Immature natural killer cell (primary cell): ENCODE measurements at regions not wholly inside any gene's neighbourhood (a gene's known extent, or its start where the extent isn't known, plus 50 kb on each side); places are given as distances from the start of the nearest gene placed in this dataset.
A peak's percentile ranks its signal among the peaks of the same experiment; 100 is the strongest.

Source experiments
- DNase-seq, 3 donors: peaks; one replicate each; pipeline ENCODE4 v3.0.0; 2022; ENCODE audit warnings: mixed read lengths in 1 of 3
- H3K27ac Mint-ChIP-seq, 6 donors: one replicate each; pipeline ENCODE4 v1.8.0; 2020; ENCODE audit warnings: mixed read lengths in 6 of 6, mild to moderate bottlenecking in 5 of 6, inconsistent platforms in 4 of 6, moderate library complexity in 3 of 6
- H3K27me3 Mint-ChIP-seq, 3 donors: one replicate each; pipeline ENCODE4 v1.8.0; 2020 to 2021; ENCODE audit warnings: low read depth in 3 of 3, mild to moderate bottlenecking in 3 of 3, mixed read lengths in 3 of 3, moderate library complexity in 3 of 3, inconsistent platforms in 1 of 3
- H3K36me3 Mint-ChIP-seq, 3 donors: one replicate each; pipeline ENCODE4 v1.8.0; 2020; ENCODE audit warnings: mixed read lengths in 3 of 3, inconsistent platforms in 2 of 3, mild to moderate bottlenecking in 2 of 3
- H3K4me1 Mint-ChIP-seq, 2 donors: one replicate each; pipeline ENCODE4 v1.8.0; 2020; ENCODE audit warnings: inconsistent platforms in 2 of 2, mild to moderate bottlenecking in 2 of 2, mixed read lengths in 2 of 2, moderate library complexity in 1 of 2
- H3K4me3 Mint-ChIP-seq, 5 donors: one replicate each; pipeline ENCODE4 v1.8.0; 2020; ENCODE audit warnings: mild to moderate bottlenecking in 5 of 5, mixed read lengths in 5 of 5, inconsistent platforms in 3 of 5, moderate library complexity in 3 of 5
- H3K9me3 Mint-ChIP-seq, 6 donors: one replicate each; pipeline ENCODE4 v1.8.0; 2020; ENCODE audit warnings: mild to moderate bottlenecking in 6 of 6, mixed read lengths in 6 of 6, inconsistent platforms in 4 of 6, moderate library complexity in 3 of 6

DNA sequence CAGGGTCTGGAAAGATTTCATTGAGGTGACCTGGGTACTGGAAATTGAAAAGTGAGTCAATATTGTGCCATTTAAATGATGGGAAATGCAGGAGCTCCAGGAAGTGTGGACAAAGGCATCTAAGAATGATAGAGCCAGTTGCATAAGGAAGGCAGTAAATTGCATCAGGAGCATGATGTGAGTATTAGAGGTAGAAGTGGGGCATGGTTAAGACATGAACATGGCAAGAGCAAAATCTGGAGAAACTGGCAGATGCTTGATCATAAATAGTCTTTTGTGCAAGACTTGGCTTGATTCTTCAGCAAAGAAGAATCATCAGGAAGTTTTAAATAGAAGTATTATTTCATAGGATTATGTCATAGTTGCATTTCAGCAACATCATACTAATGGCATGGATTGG is 157.4 kb upstream of the PUM3 start:
- Mint-ChIP-seq H3K36me3 (peaks cover 0 to 4% (median 0%) of the 10 kb centered on the region in 3 donors), H3K4me1 (peaks cover 0 to 3% of the 10 kb centered on the region in 2 donors), H3K9me3 (peaks cover 0 to 1% (median 0%) of the 10 kb centered on the region in 6 donors), H3K27ac (no peak overlapping the region), H3K4me3 (no peak overlapping the region), H3K27me3 (peaks cover 0 to 8% (median 3%) of the 10 kb centered on the region in 3 donors)
- DNase-seq: no peak

DNA sequence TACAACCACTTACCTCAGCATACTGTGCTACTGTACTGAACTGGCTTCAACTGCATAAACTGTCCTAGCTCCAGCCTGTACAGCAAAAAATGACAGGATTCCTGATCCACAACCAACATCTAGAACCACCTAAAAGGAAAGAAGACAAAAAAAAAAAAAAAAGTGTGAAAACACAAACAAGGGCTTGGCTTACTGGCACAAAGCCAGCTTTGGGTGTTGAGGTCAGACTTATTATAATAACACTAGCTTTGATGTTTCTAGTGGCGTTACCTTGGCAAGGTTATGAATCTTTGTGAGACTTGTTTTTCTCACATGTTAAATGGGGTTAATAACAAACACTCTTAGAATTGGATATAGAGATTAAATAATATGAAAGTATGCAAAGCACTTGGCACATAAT is 148.5 kb upstream of the PUM3 start:
- Mint-ChIP-seq H3K4me1 (peaks cover 43 to 55% of the 10 kb centered on the region in 2 donors), H3K27me3 (peaks cover 0 to 5% (median 0%) of the 10 kb centered on the region in 3 donors), H3K4me3 (peak overlapping the region in 4 of 5 donors; percentile 44 to 66 (median 63))

DNA sequence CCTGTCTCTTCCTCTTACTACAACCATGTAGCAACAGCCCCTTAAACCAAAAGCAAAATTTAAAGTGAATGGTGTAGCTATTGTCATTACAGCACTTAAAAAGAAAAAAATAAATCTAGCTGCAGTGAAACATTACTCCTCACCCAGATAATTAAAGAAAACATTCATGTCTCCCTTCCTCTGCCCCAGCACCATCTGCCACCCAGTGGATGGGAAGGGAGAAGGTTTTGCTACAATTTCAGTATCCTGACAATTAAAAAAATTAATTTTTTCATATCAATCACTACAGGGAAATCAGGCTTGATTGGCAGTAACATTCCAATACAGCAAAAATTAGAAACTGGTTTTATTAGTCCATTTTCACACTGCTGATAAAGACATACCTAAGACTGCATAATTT is 147.4 kb upstream of the PUM3 start:
- Mint-ChIP-seq H3K36me3 (no peaks in the 10 kb centered on the region), H3K4me3 (peak overlapping the region in 2 of 5 donors; percentile 2 to 24), H3K4me1 (peaks cover 52 to 60% of the 10 kb centered on the region in 2 donors), H3K9me3 (peaks cover 0 to 6% (median 0%) of the 10 kb centered on the region in 6 donors), H3K27me3 (peaks cover 0 to 5% (median 0%) of the 10 kb centered on the region in 3 donors), H3K27ac (no peak overlapping the region)
- no peak for DNase-seq

More for the DNA sequence above, 148.5 kb upstream of the PUM3 start:
- DNase-seq: peak; percentile 38 to 48 (median 48)
- peak overlapping the region in 3 of 6 donors; percentile 4 to 69 (median 20) for H3K27ac Mint-ChIP-seq
- no peaks in the 10 kb centered on the region for H3K36me3 Mint-ChIP-seq
- H3K9me3 Mint-ChIP-seq: peaks cover 0 to 7% (median 0%) of the 10 kb centered on the region in 6 donors

DNA sequence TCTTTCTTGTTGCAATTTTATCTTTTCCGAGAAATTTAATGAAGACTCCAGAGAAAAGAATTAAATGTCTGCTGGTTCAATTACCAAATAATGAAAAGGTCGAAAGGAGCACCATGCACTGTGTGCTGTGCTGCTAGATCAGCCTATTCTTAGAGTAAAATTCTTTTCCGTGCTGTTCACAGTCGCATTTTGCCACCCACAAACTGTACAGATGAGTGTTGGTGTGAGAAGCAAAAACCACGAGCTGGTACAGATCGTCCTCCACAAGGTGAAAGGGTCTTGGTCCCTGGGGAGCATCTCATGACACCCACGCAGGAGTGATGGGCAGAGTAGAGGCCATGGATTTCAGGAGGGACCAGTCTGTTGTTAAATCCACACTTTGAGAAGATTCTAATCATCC is 143.8 kb upstream of the PUM3 start:
- H3K27me3 Mint-ChIP-seq: peaks cover 0 to 5% (median 0%) of the 10 kb centered on the region in 3 donors
- H3K36me3 Mint-ChIP-seq: no peaks in the 10 kb centered on the region
- no peak for DNase-seq
- H3K9me3 Mint-ChIP-seq: peaks cover 0 to 3% (median 0%) of the 10 kb centered on the region in 6 donors
- peak overlapping the region in 3 of 6 donors; percentile 27 to 85 (median 73) for H3K27ac Mint-ChIP-seq
- H3K4me1 Mint-ChIP-seq: peaks cover 57% of the 10 kb centered on the region in 2 donors
- H3K4me3 Mint-ChIP-seq: peak overlapping the region in 4 of 5 donors; percentile 46 to 74 (median 62)

DNA sequence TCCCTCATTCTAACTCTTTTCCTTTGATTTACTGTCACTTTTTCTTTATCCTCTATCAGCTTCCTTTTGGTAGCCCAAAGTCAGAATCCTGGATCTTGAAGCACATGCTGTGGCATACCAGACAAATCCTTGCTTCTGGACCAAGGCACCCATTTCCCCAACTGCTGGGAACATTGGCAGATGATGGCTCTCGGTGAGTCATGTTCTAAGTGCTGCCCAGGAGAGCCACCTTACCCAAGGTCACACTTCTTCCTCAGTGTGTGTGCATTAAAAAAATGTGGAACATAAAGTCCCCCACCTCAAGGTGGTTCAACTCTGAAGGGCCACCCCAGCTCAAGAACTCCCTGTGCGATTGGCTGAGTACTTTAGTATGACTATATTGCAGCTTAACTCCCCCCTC is 141.4 kb upstream of the PUM3 start:
- H3K36me3 Mint-ChIP-seq: no peaks in the 10 kb centered on the region
- H3K27me3 Mint-ChIP-seq: peaks cover 0 to 5% (median 3%) of the 10 kb centered on the region in 3 donors
- peaks cover 0 to 4% (median 0%) of the 10 kb centered on the region in 6 donors for H3K9me3 Mint-ChIP-seq
- H3K4me3 Mint-ChIP-seq: peak overlapping the region in 2 of 5 donors; percentile 50 to 58
- no peak for DNase-seq
- no peak overlapping the region for H3K27ac Mint-ChIP-seq
- peaks cover 39% of the 10 kb centered on the region in 2 donors for H3K4me1 Mint-ChIP-seq

DNA sequence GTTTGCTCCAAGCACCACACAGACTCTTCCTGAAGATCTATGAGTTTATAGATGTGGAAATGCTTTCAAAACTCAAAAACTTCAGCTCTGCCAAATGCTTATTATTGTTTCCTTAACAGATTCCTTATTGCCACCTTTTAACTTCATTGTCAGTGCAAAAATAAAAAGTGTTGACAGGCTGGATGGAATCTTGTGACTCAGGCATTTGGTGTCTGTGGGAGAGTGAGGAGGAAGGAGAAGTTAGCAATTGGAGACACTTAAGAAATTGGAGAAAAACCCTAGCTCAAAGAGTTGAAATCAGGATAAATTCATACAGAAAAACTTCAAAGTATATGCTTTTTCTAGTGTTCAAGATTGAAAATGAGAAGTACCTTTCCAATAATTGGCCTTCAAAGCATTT is 140.6 kb upstream of the PUM3 start:
- Mint-ChIP-seq H3K36me3 (no peaks in the 10 kb centered on the region), H3K27ac (peak overlapping the region in 1 of 6 donors; percentile 48), H3K27me3 (peaks cover 0 to 3% (median 2%) of the 10 kb centered on the region in 3 donors), H3K4me3 (peak overlapping the region in 1 of 5 donors; percentile 4), H3K9me3 (peaks cover 0 to 4% (median 0%) of the 10 kb centered on the region in 6 donors), H3K4me1 (peaks cover 31 to 32% of the 10 kb centered on the region in 2 donors)
- DNase-seq: no peak

DNA sequence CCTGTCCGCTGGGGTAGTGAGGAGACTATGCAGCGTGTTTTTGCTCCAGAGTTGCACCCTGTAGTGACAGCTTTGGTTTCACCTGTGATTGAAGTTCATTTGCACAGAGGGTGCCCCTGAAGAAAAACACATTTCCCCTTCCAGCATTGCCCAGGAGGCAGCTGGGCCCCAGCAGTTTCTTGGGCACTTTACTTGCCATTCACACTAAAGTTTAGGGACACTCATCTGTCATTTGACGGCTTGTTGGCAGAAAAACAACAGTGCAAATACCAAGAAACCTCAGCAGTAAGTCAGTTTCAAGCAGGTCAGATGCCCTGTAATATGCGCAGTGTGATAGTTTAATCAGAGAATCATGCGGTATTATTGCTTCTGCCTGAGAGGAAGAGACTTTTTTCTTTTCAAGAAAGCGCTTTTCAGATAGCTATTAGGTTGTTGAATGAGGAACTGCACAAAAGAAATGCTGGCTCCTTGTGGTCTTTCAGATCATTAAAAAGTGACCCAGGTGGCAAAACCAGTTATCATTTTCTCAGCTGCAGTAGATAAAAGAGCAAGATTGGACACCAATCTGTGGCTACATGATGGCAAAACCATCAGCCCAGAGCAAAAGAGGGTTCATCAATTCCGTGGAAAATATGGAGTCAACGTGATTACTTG is 136.2 kb upstream of the PUM3 start:
- no peaks in the 10 kb centered on the region for H3K4me1 Mint-ChIP-seq
- DNase-seq: no peak
- H3K9me3 Mint-ChIP-seq: peaks cover 0 to 7% (median 0%) of the 10 kb centered on the region in 6 donors
- no peak overlapping the region for H3K27ac Mint-ChIP-seq
- peaks cover 0 to 3% (median 0%) of the 10 kb centered on the region in 3 donors for H3K27me3 Mint-ChIP-seq
- H3K36me3 Mint-ChIP-seq: no peaks in the 10 kb centered on the region
- no peak overlapping the region for H3K4me3 Mint-ChIP-seq

DNA sequence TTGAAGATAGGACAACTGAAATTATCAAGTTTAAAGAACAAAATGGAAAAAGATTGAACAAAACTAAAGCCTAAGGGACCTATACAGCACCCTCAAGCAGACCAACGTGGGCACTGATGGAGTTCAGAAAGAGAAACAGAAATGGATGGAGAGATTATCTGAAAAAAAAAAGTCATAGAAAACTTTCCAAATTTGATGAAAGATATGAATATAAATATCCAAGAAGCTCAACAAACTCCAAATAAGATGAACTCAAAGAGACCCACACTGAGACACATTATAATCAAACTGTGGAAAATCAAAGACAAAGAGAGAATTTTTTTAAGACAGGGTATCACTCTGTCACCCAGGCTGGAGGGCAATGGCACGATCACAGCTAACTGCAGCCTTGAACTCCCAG is 128.6 kb upstream of the PUM3 start:
- no peak overlapping the region for H3K4me3 Mint-ChIP-seq
- H3K4me1 Mint-ChIP-seq: no peaks in the 10 kb centered on the region
- no peak for DNase-seq
- peaks cover 8 to 20% (median 12%) of the 10 kb centered on the region in 6 donors for H3K9me3 Mint-ChIP-seq
- peaks cover 3 to 5% (median 4%) of the 10 kb centered on the region in 3 donors for H3K27me3 Mint-ChIP-seq
- no peak overlapping the region for H3K27ac Mint-ChIP-seq
- peaks cover 0 to 15% (median 3%) of the 10 kb centered on the region in 3 donors for H3K36me3 Mint-ChIP-seq

DNA sequence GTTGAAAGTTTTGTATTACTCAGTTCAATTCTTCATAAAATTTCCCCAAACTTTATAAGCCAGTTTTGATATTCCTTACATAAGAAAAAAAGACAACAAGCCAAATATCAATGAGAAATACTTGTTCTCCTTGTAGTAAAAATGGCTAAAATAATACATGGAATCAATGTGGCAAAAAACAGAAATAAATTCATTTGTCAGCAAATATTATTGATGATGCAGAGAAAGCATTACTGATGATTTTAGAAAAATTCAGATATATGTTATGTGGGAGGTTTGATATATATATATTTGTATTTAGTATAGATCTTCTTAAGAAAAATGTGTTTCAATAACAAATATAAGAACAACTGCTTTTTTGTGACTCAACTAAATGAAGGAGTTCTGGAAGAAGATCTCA is 127.0 kb upstream of the PUM3 start:
- DNase-seq: no peak
- no peak overlapping the region for H3K27ac Mint-ChIP-seq
- H3K4me1 Mint-ChIP-seq: no peaks in the 10 kb centered on the region
- H3K36me3 Mint-ChIP-seq: peaks cover 0 to 15% (median 3%) of the 10 kb centered on the region in 3 donors
- H3K27me3 Mint-ChIP-seq: peaks cover 3 to 5% (median 4%) of the 10 kb centered on the region in 3 donors
- H3K9me3 Mint-ChIP-seq: peaks cover 8 to 20% (median 10%) of the 10 kb centered on the region in 6 donors
- H3K4me3 Mint-ChIP-seq: no peak overlapping the region

DNA sequence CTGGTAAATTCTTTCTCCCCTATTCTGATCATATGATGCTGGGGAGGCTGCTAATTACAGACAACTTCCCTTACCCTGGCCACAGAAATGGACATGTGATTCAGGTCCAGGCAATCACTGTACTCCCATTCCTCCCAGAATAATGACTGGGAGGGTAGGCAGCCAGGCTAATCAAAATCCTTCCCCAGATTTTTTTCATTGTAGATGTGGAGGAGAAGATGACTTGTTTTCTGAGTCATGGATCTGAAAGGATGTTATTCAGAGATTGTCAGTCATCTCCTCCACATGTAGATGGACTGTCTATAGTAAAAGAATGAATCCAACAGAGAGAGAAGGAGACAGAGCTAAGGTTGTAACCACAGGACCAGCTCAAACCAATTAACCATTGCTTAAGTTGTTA is 123.9 kb upstream of the PUM3 start:
- DNase-seq: no peak
- Mint-ChIP-seq H3K4me3 (no peak overlapping the region), H3K27me3 (peaks cover 1 to 6% (median 4%) of the 10 kb centered on the region in 3 donors), H3K9me3 (peaks cover 5 to 20% (median 9%) of the 10 kb centered on the region in 6 donors), H3K36me3 (peaks cover 0 to 15% (median 3%) of the 10 kb centered on the region in 3 donors), H3K4me1 (no peaks in the 10 kb centered on the region), H3K27ac (no peak overlapping the region)

DNA sequence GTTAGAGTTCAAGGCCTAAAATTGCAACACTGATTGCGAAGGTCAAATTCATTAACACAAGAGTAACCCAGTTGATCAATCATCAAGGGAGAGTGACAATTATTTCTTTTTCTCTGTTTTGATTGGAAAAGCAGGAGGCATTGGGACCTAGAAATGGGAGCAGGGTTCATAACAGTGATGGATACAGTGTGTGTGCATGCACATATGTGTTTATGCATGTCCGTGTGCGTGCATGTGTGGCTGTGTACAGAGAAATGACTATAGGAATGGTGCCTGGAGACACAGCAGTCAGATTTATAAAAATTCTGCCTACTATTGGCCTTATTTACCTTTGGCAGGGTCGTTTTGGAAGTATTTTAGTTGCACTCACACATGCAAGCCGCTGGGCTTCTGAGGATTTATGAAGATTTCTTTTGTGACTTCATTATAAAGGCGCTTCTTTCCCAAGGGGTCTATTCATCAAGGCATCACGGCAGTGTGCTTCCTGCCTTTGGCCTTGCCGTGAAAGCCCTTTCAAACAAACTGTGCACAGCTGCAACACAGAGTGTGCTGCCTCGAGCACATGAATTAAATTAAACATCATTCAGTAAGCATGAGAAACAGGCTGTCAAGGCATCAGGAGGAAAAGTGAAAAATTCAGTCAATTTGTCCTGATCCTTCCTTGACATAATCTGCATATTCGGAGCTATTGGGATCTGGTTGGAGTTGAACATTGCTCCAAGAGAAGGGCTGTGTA is 122.8 kb upstream of the PUM3 start:
- H3K27ac Mint-ChIP-seq: no peak overlapping the region
- peaks cover 1 to 5% (median 3%) of the 10 kb centered on the region in 3 donors for H3K27me3 Mint-ChIP-seq
- H3K4me1 Mint-ChIP-seq: no peaks in the 10 kb centered on the region
- peaks cover 0 to 9% (median 1%) of the 10 kb centered on the region in 6 donors for H3K9me3 Mint-ChIP-seq
- peaks cover 0 to 7% (median under 1%) of the 10 kb centered on the region in 3 donors for H3K36me3 Mint-ChIP-seq
- DNase-seq: no peak
- H3K4me3 Mint-ChIP-seq: no peak overlapping the region

DNA sequence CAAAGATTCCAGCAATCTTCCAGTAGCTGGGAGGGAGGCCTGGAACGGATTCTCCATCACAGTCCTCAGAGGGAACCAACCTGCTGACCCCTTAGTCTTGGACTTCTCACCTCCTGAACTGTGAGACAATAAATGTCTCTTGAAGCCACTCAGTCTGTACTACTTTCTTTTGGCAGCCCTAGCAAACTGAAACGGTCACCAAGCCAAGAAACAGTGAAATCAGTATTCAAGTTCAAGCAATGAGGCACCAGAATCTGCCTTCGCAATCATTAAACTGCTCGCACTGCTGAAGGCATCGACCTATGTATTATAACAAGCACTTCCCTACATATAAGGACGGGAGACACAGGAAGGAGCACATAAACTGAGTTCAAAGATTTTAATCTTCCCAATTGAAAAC is 120.6 kb upstream of the PUM3 start:
- Mint-ChIP-seq H3K4me3 (no peak overlapping the region), H3K4me1 (no peaks in the 10 kb centered on the region), H3K9me3 (peaks cover 0 to 1% (median 0%) of the 10 kb centered on the region in 6 donors), H3K27me3 (peaks cover under 1 to 10% (median 3%) of the 10 kb centered on the region in 3 donors), H3K36me3 (no peaks in the 10 kb centered on the region), H3K27ac (no peak overlapping the region)
- no peak for DNase-seq

DNA sequence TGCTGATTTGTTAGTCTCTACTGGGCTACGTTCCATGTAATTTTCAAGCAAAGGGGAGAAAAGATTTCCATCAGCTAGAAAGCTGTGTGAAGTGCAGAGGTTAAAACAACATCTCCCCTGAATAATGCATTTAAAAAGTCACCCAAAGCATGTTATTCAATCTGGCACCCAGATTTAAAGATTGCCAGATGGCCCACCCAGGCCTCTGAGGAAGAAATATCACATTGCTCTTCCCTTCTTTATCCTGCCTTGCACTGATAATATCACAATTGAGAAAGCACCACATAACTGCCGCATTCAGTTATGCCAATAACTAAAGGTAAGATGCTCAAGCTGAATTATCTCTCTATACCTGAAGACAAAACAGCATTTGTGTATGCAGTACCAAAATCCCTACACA is 119.4 kb upstream of the PUM3 start:
- no peak for DNase-seq
- no peaks in the 10 kb centered on the region for H3K36me3 Mint-ChIP-seq
- no peaks in the 10 kb centered on the region for H3K4me1 Mint-ChIP-seq
- H3K27me3 Mint-ChIP-seq: peaks cover 0 to 11% (median 3%) of the 10 kb centered on the region in 3 donors
- H3K9me3 Mint-ChIP-seq: no peaks in the 10 kb centered on the region
- no peak overlapping the region for H3K27ac Mint-ChIP-seq
- no peak overlapping the region for H3K4me3 Mint-ChIP-seq
